ENCODE measurements at regions not wholly inside any gene's neighbourhood (a gene's known extent, or its start where the extent isn't known, plus 50 kb on each side); places are given as distances from the start of the nearest gene placed in this dataset.

DNA sequence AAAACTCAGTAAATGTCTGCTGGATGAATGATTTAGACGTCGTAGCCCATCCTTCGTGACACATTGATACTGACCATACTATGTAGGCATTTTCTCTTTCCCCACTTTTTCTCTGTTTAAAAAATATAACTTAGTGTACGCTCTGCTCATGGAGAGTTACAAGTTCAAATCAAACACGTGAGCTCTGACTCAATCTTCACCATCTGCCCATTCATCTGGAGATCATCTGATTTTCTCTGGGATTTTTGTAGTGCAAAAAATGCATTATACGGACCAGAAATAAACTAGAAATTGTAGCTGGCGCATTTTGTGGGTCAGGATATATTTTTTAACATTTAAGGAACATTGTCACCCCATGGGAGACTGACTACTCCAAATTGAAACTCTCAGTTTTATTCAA lies 124.7 kb upstream of the FAM9B start:
- TF ChIP-seq HDGF (IDR thresholded peaks at IDR 0.05) = no peak
- TF ChIP-seq SIN3A (IDR thresholded peaks at IDR 0.05; ENCODE audit: low read depth, low read length) = no peak
- TF ChIP-seq REST (IDR thresholded peaks at IDR 0.05; ENCODE audit: low read depth, low read length) = no peak

All from GM12878 (cell line).